ENCODE measurements at regions not wholly inside any gene's neighbourhood (a gene's known extent, or its start where the extent isn't known, plus 50 kb on each side); places are given as distances from the start of the nearest gene placed in this dataset.
"Not testable (repeated sequence)": the region's sequence is repeated elsewhere in the genome, so short reads cannot be mapped to it uniquely, and the experiment has no call there.

DNA sequence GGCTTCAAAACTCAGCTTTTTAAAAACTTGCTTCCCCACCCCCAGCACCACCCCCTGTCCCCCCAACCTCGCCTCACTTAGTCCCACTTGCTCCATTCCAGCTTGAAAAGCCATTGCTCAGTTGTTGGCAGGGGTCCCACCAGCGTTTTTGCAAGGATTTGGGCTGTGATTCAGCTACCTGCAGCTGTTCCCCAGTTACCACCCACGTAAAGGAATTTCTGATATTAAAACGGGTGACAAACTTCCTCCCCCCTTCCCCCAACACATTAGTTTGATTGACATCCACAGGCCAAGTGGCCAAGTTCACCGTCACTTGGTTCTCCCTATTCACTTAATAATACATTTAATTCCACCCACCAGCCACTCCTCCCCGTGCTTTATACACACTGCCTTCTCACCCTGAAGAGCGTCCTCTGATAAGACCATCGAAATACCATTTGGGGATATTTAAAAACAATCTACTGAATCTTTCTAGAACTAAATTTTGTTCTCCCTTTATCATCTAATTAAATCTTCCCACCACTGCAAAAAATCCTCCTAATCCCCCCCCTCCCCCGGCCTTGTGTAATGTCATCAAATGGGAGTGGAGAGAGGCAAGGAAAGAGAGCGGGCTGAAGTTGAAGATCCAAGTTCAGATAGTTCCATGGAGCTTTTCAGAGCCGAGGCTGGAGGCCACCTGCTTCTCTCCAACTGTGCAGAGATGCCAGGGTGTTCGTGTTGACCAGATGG lies 55.1 kb downstream of the SOX9 start:
- DNase-seq: peak; percentile 81

DNA sequence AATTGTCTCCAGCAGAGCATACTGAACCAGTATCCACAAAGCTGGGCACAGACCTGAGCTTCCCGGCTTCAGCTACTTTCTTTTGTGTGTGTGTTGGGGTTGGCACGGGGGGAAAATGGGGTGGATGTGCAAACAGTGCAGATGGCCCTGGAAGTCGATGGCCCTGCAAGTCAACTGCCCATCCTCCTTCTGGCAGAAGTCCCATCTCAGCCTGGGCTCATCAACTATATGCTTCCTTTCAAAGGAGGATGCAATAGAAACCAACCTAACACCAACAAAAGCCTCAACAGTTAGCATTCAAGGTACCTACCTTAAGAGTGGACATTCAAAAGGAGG lies 55.7 kb downstream of the SOX9 start:
- no peak for DNase-seq

DNA sequence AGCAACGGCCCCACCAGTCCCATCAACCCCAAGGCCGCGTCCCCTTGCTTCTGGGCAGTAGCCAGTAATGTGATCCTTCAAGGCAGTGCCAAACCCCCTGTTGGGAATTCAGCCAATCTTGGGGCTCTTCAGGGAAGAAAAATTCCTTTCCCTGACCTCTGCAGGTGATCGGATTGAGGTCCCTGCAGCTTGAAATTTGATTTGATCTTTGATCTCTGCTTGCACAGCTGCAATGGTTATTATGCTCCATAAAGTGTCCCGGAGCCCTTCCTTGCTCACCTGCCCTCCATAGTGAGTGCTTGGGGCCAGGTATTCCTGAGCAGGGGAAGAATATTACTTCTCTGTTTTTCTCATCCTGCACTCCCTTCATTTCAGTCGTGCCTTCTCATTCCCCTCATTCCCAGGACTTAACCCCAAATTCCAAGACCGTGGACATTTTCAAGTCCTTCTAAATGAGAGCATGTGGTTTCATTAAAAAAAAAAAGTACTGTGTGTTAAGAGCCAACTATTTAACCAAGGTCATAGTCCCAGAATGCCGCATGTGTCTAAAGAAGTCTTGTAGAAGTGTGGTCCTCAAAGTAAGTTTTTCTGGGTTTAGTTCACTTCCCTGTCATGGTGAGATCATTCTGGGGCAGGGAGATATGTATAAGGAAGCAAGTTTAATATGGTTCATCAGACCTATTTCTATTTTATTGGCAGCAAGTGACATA lies 56.3 kb downstream of the SOX9 start:
- no peak for DNase-seq

DNA sequence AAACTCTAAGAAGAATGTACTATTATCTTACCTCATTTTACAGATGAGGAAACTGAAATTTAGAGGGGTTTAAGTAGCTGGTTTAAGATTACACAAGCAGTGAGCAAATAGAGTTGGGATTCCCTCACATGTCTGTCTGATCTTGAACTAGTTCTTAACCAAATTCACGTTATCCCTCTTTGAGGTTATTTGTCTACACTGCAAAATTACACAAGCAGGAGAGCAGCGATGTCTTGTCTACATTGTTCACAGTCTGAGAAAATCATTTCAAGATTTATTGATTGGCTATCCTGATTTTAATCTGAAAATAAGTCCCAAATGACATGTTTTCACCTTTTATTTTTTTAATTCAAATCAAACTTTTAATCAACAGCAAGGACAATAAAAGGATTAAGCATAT lies 56.9 kb downstream of the SOX9 start:
- DNase-seq: no peak

DNA sequence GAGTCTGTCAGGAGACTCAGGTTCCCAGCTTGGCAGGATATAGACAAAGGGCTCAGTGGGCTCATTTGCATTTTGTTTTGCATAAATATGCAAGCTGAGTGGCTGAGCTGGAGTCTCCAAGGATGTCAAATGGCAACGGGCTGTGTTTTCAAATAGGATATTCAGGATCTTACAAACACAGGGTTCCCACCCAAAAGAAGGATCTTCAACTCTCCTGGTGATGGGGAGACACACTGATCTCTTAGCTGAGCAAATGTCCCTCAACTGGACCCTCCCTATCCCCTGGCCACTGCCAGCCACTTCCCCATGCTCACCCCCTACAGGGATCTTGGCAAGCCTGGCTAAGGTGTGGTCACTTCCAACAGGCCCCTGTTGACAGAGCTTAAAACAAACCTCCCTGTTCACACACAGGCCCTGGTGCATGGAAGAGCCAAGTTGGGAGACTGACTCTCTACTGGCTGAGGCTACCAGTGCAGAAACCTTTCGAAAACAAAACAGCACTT lies 61.6 kb downstream of the SOX9 start:
- DNase-seq: no peak

DNA sequence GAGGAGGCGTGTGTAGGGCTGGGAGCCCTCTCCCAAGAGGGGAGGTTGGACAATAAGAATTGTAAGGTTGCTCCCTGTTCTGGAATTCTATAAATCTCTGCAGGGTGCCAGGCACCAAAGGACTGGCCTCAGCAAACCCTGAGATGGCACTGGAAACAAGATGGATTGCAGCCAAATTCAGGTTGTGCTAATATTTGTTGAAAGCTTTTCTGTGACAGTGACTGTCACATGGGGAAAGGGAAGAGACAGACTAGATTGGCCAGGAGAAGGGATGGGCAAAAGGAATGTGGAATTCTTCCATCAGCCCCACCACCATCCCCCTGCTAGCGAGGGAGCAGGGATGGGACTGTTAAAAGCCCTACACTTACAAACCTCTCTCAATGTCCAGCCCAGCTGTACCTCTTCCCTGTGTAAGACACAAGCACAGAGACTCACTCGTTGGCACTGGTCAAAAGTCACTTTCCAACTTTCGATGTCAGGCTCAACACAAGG lies 62.4 kb downstream of the SOX9 start:
- DNase-seq: no peak

DNA sequence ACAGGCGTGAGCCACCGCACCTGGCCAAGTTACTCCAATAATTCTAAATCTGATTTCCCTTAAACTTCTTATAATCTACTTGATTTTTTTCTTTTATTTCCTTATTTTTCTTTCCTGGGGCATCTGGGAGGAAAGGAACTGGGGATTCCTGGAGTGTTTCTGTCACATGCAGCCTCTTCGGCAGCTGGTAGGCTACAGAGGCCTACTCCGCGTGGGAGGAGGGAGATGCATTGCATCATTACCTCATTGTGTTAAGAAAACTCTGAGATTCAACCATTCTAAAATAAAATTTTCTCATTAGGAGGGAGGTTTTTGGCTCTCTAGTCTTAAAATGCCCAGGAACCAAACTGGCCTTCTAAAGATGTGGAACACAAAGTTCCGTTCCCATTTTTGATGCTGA lies 64.0 kb downstream of the SOX9 start:
- no peak for DNase-seq

DNA sequence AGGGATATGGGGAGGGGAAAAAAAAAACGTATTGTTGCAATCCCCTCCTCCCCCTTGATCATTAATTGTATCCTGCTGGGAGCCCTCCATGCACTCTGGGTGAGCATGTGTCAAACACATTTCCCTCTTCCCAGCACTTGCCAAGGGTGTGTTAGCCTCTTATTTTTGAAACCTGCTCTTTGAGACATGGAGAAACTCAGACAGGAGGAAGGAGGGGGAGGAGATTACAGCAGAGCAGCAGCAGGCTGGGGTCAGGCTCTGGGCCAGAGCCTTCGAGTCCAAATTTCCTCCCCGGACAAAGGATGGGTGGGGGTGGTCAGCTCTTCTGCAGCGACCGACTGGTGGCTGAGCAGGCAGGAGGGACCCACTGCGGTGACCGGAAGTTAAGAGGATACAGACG lies 64.7 kb downstream of the SOX9 start:
- peak; percentile 72 for DNase-seq

DNA sequence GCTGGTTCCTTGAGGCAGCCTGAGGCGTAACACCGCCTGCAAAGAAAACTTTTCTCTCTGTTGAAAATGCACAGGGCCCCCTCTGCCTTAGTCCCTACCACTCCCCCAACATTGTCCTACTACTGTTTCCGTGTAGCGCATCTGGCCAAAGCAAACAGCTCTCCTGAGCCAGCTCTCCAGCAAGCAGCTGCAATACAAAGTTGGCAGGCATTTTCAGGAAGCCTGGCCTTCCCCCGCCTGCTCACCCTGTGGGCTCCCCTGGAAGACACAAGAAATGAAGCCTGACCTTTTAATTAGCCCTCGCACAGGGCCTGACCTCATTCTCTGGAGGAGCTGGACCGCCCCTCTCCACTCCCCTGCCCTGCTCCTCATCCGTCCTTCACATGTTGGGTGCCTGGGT lies 66.7 kb downstream of the SOX9 start:
- DNase-seq: peak; percentile 89

DNA sequence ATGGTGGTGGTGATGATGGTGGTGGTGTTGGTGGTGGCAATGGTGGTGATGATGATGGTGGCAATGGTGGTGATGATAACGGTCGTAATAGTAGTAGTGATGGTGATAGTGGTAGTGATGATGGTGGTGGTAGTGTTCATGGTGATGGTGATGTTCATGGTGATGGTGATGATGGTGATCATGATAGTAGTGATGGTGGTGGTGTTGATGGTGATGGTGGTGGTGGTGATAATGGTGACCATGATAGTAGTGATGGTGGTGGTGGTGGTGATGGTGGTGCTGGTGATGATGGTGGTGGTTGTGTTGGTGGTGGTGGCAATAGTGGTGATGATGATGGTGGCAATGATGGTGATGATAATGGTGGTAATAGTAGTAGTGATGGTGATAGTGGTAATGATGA lies 68.0 kb downstream of the SOX9 start:
- no peak for DNase-seq

DNA sequence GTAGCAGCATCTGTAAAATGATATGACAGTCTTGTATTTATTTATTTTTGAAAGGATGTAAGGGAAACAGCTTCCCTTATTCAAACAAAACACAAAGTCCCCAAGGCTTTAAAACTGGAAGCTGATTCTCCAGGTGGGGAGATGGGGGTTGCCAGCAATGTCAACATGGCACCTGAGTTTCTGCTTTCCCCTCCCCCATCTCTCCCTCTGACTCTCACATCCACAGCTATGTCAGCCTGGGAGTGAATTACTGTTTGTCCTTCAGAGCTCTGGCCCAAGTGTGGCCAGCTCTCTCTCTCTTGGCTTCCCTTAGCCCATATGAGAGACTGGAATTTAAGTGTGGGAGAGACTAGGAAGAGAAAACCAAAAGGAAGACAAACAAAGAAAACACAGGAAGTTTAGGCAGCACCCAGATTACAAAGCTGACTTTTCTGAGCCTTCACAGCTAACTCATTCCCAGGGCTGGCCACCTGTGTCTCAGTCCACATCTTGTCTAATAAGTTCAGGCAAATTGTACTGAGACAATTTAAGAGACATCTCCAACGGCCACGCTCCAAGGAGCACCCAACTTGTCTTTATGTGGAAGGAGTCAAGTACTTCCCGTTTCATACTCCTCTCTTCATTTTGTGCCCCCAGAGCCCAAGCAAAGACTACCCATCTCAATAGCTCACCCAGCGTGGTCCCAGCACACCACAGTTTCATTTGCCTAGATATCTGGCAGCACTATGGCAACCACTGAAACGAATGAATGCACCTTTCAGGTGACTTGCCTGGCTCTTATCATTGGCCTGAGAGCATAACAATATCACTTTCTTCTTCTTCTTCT lies 69.2 kb downstream of the SOX9 start:
- DNase-seq: no peak

DNA sequence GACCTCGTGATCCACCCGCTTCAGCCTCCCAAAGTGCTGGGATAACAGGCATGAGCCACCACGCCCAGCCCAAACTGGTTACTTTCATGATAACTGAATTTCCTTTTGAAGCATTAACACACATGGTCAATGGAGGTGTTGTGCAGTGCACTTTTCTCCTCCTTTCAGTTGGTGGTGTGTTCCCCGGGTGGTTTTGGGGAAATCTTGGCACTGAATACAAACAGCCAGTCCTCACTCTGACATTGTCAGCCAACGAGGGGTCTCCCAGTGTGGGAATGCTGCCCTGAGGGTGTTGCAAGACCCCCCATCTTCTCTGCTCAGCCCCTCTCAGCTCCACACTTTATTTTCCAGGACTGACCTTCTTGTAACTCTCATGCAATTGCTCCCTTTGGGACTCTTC lies 70.5 kb downstream of the SOX9 start:
- no peak for DNase-seq

DNA sequence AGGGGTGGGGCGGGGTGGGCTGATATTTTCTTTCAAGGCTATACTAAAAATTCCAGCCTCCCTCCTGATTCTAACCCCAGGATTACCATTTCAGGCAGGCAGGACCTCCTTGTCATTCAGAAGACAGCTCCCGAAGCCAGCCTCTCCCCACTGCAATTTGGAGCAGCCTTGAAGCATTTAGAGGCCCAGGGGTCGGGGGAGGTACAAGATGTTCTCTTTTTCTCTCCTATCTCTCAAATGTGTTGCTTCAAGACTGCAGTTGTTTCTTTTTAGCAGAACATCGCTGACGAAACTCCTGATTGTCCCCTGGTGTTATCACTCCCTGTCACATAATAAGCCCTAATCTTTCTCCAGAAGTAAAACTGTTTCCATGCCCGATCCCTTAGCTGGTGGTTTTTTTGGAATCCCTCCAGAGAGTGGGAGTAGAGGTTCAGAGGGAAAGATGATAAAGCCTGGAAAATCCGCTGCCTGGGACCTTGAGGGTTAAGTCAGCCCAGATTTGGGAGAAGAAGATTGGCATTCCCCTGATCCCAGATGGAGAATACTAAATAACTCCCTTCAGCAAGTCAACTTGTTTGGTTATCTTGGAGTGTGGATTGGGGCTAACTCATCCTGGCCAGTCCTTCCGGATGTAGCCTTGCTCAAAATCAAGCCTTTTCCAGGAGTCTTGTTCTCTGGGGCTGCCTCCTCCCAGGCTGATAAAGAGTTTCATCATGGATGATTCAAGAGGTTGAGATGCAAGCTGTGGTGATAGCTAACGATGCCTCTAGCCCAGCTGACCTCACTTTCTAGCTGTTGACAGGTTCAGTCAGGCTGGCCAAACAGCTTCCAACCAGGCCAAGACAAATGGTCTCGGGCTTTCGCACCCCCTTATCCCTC lies 71.3 kb downstream of the SOX9 start:
- no peak for DNase-seq

DNA sequence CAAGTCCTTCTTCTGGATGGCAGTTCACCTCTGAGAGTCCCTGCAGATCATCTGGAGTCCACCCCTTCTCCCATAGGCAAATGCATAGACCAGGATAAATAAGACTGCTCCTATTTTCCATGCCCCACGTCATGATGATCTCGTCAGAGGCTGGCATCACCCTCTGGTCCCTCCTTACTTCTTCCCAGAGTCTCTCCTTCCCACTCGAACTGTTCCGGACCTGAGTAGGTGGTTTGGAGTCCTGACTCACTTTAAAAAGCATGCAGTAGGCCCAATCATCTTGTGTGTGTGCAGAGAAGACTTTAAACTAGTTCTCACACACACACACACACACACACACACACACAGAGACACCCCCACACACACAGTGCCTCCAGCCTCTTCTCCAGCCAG lies 72.0 kb downstream of the SOX9 start:
- DNase-seq: no peak

DNA sequence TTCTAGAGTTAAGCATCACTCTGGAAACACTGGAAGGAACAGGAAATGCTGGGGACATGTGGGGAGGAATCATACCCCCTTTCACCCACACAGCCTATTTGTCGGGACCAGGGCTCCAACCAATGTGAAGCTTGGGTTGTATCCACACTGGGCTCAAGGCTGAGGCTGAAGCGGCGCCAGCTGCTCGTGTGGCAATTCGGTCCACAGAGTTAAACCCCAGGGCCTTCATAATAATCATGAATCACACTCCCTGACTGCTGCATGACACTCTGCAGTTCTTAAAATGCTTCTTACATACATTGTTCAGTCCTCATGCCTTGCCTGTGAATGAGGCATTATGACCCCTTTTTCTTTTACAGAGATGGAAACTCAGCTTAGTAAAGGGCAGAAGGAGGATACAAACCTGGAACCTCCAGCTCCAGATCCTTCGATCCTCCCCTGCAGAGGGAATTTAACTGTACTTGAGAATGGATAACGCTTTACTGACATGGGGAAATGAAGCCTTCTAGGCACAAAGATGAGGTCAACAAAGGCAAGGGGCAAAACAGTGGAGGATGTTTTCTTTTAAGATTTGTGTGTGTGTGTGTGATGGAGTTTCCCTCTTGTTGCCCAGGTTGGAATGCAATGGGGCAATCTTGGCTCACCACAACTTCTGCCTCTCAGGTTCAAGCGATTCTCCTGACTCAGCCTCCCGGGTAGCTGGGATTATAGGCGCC lies 72.7 kb downstream of the SOX9 start:
- no peak for DNase-seq

DNA sequence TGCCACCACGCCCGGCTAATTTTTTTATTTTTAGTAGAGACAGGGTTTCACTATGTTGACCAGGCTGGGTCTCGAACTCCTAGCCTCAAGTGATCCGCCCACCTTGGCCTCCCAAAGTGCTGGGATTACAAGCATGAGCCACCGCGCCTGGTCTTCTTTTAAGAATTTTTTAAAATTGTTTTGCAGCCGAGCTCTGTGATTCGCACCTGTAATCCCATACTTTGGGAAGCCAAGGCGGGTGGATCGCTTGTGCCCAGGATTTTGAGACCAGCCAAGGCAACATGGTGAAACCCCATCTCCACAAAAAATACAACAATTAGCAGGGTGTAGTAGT lies 73.3 kb downstream of the SOX9 start:
- not testable (repeated sequence) for DNase-seq

DNA sequence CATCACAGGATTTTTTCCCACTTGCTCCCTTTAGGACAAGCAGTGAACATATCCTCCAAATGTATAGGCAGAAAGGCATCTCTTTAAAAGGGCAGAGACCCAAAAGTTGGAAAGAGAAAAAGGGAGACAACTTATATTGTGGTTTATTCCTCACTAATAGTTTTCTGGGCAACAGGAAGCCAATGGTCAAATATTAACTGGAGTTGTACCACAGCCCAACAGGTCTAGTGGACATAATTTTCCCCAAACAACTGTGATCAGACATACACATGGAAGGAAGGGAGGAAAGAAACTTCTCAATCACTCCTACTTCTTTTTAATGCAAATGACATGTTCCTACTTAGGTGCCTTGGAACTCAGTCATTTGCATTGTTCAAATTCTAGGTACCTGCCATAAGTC lies 78.4 kb downstream of the SOX9 start:
- DNase-seq: no peak

DNA sequence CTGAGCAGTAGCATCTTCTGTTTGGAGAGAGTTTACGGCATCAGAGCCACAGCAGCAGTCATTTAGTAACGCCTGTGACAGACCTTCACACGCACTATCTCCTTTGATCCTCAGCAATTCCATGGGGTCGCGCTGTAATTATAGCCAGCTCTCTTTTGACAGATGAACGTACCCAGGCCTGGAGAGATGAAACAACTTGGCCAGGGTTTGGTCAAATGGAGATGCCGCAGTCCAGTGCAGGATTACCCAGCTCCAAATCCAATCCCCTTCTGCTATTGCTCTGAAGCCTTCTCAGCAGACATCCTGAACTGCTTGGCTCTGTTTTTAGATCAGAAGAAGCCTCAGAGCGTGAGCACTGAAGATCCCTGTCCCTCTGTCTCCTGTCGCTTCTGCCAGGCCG lies 83.9 kb downstream of the SOX9 start:
- no peak for DNase-seq

DNA sequence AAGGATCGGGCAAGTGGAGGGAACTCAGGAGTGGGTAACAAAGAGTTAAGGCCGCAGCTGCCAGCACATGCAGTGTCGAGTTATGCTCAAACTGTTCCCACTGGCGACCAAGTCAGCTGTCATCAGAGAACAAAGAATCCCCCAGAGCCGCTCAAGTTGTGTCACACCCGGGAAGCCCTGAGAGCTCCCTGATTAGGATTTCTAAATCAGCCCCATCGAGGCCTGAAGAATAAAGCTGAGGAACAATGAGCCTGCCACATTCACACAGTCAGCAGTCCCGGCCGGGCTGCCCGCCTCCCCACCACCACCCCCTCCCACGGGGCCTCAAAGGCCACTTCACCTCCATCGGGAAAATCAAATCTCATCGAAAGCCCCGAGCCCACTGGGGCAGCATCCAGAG lies 84.5 kb downstream of the SOX9 start:
- peak; percentile 59 for DNase-seq

DNA sequence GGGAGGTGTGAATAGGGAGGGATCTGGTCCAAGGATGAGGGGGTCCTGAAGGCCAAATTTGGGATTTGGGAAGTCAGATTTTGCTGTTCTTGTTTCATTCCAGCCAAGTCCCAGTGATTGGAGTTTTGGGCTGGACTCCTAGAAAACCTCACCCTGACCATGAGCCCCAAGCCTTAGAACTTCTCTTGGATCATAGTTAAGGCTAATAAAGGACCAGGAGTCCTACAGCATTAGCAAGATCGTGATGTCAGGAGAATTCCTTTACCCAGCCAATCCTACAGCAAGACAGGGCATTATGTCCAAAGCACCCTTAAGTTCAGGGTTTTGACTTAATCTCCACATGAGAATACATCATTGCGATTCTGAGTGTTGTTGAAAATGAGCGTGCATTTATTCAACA lies 85.0 kb downstream of the SOX9 start:
- DNase-seq: no peak

DNA sequence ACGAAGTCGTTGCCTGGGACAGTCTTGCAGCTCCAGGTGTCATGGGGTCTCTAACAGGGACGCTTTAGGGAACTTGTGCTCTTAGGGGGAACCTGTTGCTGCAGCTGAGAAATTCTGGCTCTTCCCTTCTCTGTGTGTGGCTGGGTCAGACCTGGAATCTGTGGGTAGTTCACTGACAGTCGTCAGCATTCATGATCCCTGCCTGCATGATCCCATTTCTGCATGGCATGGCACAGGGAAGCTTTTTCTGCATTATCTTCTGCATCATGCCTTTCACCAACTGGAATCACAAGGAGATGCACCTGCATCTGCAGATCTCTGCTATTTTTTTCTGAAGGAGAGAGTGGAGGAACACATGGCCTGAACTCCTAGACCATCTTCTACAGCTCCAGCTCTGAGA lies 85.6 kb downstream of the SOX9 start:
- no peak for DNase-seq

DNA sequence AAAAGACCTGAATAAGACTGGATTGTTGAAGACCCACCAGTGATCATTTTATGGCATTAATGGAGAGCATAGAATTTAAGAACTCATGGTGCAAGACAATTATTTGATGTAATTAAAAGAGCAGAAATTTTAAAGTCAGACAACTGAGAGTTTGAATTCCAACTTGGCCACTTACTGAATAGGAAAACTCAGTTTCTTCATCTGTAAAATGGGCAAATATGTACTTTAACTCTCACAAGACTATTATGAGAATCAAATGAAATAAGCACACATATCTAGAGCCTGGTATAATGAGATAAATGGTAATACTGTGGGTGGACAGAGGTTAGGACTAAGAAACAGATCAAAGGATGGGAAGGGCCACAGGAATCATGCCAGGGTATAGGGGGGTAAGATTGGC lies 88.0 kb downstream of the SOX9 start:
- no peak for DNase-seq
